Smooth muscle cell (in vitro differentiated cells): ENCODE measurements at regions not wholly inside any gene's neighbourhood (a gene's known extent, or its start where the extent isn't known, plus 50 kb on each side); places are given as distances from the start of the nearest gene placed in this dataset.

Experiments
- DNase-seq: peaks from one replicate; lab custom pipeline; 2025; ENCODE audit not compliant: unreplicated experiment; lab: John Stamatoyannopoulos, UW
- H2AFZ ChIP-seq: fragments of 200-600 bp; sonication (generic); 2 replicates; pipeline ENCODE4 v1.6.0; 2016; ENCODE audit warnings: antibody characterized with exemption, low read depth, mild to moderate bottlenecking
- H3F3A ChIP-seq: fragments of 200-600 bp; sonication (generic); 2 replicates; pipeline ENCODE4 v1.6.0; 2017; ENCODE audit warnings: antibody characterized with exemption, low read depth
- H3K27ac ChIP-seq: fragments of 200-600 bp; sonication (generic); 2 replicates; pipeline ENCODE4 v1.5.1; 2016; ENCODE audit warnings: low read depth, mild to moderate bottlenecking
- H3K27me3 ChIP-seq: fragments of 200-600 bp; sonication (generic); 2 replicates; pipeline ENCODE4 v1.6.1; 2016; ENCODE audit warnings: low read depth, mild to moderate bottlenecking
- H3K36me3 ChIP-seq: fragments of 200-600 bp; sonication (generic); 2 replicates; pipeline ENCODE4 v1.5.1; 2016; ENCODE audit warnings: low read depth
- H3K4me1 ChIP-seq: fragments of 200-600 bp; sonication (generic); 2 replicates; pipeline ENCODE4 v1.5.1; 2016; ENCODE audit warnings: low read depth
- H3K4me2 ChIP-seq: fragments of 200-600 bp; sonication (generic); 2 replicates; pipeline ENCODE4 v1.6.0; 2016; ENCODE audit warnings: mild to moderate bottlenecking
- H3K4me3 ChIP-seq: fragments of 200-600 bp; sonication (generic); 2 replicates; pipeline ENCODE4 v1.5.1; 2016; ENCODE audit warnings: mild to moderate bottlenecking
- H3K79me2 ChIP-seq: fragments of 200-600 bp; sonication (generic); 2 replicates; pipeline ENCODE4 v1.6.0; 2016; ENCODE audit warnings: low read depth, mild to moderate bottlenecking
- H3K9ac ChIP-seq: fragments of 200-600 bp; sonication (generic); 2 replicates; pipeline ENCODE4 v1.6.0; 2016; ENCODE audit warnings: low read depth
- H3K9me3 ChIP-seq: fragments of 200-600 bp; sonication (generic); replicated peaks from 2 replicates; pipeline ENCODE4 v1.5.1; 2016; ENCODE audit warnings: low read depth
- H4K20me1 ChIP-seq: fragments of 200-600 bp; sonication (generic); 2 replicates; pipeline ENCODE4 v1.6.0; 2016; ENCODE audit warnings: low read depth
- CTCF ChIP-seq: fragments of 200-600 bp; sonication (generic); IDR thresholded peaks from 2 replicates; pipeline ENCODE4 v1.5.1; 2017; ENCODE audit warnings: borderline replicate concordance, mild to moderate bottlenecking, antibody characterized with exemption; ENCODE audit not compliant: insufficient read depth, poor library complexity, severe bottlenecking
- WGBS: methylation state at CpG from one replicate; pipeline ENCODE4 v1.1.7; 2016; ENCODE audit warnings: low lambda C conversion rate; 5-methylcytosine and 5-hydroxymethylcytosine counted together

- Histone ChIP-seq H3K79me2 (no peaks in the 10 kb centered on the region), H2AFZ (no peak overlapping the region), H3K27ac (no peak overlapping the region), H3K36me3 (no peaks in the 10 kb centered on the region), H3K4me1 (no peaks in the 10 kb centered on the region), H3K9me3 (no peaks in the 10 kb centered on the region), H3F3A (peaks cover 13% of the 10 kb centered on the region), H3K4me2 (no peak overlapping the region), H3K9ac (no peak overlapping the region), H4K20me1 (no peaks in the 10 kb centered on the region), H3K4me3 (no peak overlapping the region), H3K27me3 (no peaks in the 10 kb centered on the region)
- 90% methylated on average over 4 of the region's 4 CpGs for WGBS
- no peak for DNase-seq
- no peak for TF ChIP-seq CTCF
Measured at GRCh38 chr10:121240011-121240410, 358.2 kb downstream of the FGFR2 start.

GRCh38 chr10:121240556-121240955 lies 357.7 kb downstream of the FGFR2 start:
- no peak overlapping the region for H2AFZ ChIP-seq
- peaks cover 13% of the 10 kb centered on the region for H3F3A ChIP-seq
- H3K4me1 ChIP-seq, result no peaks in the 10 kb centered on the region
- no peak overlapping the region for H3K4me3 ChIP-seq
- no peak for TF ChIP-seq CTCF
- H3K36me3 ChIP-seq, result no peaks in the 10 kb centered on the region
- no peaks in the 10 kb centered on the region for H3K79me2 ChIP-seq
- no peak for DNase-seq
- H3K27ac ChIP-seq, result no peak overlapping the region
- H4K20me1 ChIP-seq, result no peaks in the 10 kb centered on the region
- H3K4me2 ChIP-seq, result no peak overlapping the region
- WGBS, result 94% methylated on average over 2 of the region's 2 CpGs
- H3K9ac ChIP-seq, result no peak overlapping the region
- no peaks in the 10 kb centered on the region for H3K27me3 ChIP-seq
- H3K9me3 ChIP-seq, result no peaks in the 10 kb centered on the region

- H3K4me2 ChIP-seq, result no peak overlapping the region
- H4K20me1 ChIP-seq, result no peaks in the 10 kb centered on the region
- DNase-seq, result no peak
- TF ChIP-seq CTCF, result no peak
- WGBS, result 96% methylated on average over 7 of the region's 7 CpGs
- no peaks in the 10 kb centered on the region for H3K36me3 ChIP-seq
- no peak overlapping the region for H3K9ac ChIP-seq
- H3K4me1 ChIP-seq, result no peaks in the 10 kb centered on the region
- peaks cover 13% of the 10 kb centered on the region for H3F3A ChIP-seq
- no peaks in the 10 kb centered on the region for H3K79me2 ChIP-seq
- H3K27me3 ChIP-seq, result no peaks in the 10 kb centered on the region
- no peak overlapping the region for H2AFZ ChIP-seq
- H3K9me3 ChIP-seq, result no peaks in the 10 kb centered on the region
- no peak overlapping the region for H3K27ac ChIP-seq
- no peak overlapping the region for H3K4me3 ChIP-seq
Measured at GRCh38 chr10:121241337-121241736, 356.9 kb downstream of the FGFR2 start.

GRCh38 chr10:121242741-121243608 lies 355.3 kb downstream of the FGFR2 start:
- no peak for TF ChIP-seq CTCF
- H3K9ac ChIP-seq, result no peak overlapping the region

More at GRCh38 chr10:121242741-121243608, 355.3 kb downstream of the FGFR2 start:
- H2AFZ ChIP-seq, result no peak overlapping the region
- no peaks in the 10 kb centered on the region for H4K20me1 ChIP-seq
- no peaks in the 10 kb centered on the region for H3K27me3 ChIP-seq
- H3K4me2 ChIP-seq, result no peak overlapping the region
- WGBS, result 79% methylated on average over 12 of the region's 12 CpGs
- no peak for DNase-seq
- H3F3A ChIP-seq, result peaks cover 13% of the 10 kb centered on the region
- peaks cover 5% of the 10 kb centered on the region for H3K4me1 ChIP-seq
- H3K9me3 ChIP-seq, result no peaks in the 10 kb centered on the region
- no peaks in the 10 kb centered on the region for H3K36me3 ChIP-seq
- H3K27ac ChIP-seq, result peak overlapping the region; percentile 62
- H3K79me2 ChIP-seq, result no peaks in the 10 kb centered on the region
- H3K4me3 ChIP-seq, result no peak overlapping the region
